ENCODE measurements at regions not wholly inside any gene's neighbourhood (a gene's known extent, or its start where the extent isn't known, plus 50 kb on each side); places are given as distances from the start of the nearest gene placed in this dataset.

GRCh38 chr6:14726816-14727493 lies 518.9 kb upstream of the JARID2 start:
- H3K79me1 ChIP-seq (ENCODE audit: low read depth, low read length), result no peaks in the 10 kb centered on the region
- no peak overlapping the region for H3K4me3 ChIP-seq (ENCODE audit: low read length in 2 of 2)
- no peak overlapping the region for H3K18ac ChIP-seq (ENCODE audit: low read length)
- no peak overlapping the region for H3K23ac ChIP-seq (ENCODE audit: low read depth, low read length, poor library complexity)
- no CpG with 5 or more reads among the region's 7 CpGs for WGBS, 2 donors (ENCODE audit: extremely low coverage in 2 of 2, insufficient read length in 2 of 2, insufficient replicate concordance in 1 of 2)
- H2AK5ac ChIP-seq (ENCODE audit: low read depth, low read length), result no peak overlapping the region
- no peak for DNase-seq (ENCODE audit: low spot score)
- H2BK120ac ChIP-seq (ENCODE audit: low read depth, low read length), result no peak overlapping the region
- H2AFZ ChIP-seq (ENCODE audit: low read length), result no peak overlapping the region
- H3K27ac ChIP-seq (replicated peaks; ENCODE audit: low read length), result no peak overlapping the region
- H3K14ac ChIP-seq (ENCODE audit: low read length), result no peak overlapping the region
- H2BK15ac ChIP-seq (ENCODE audit: low read length), result no peak overlapping the region
- no peak overlapping the region for H4K8ac ChIP-seq (ENCODE audit: low read depth, low read length)
- no peak overlapping the region for H3K4me2 ChIP-seq (ENCODE audit: insufficient read depth, low read length, poor library complexity, severe bottlenecking)
- H3K36me3 ChIP-seq (replicated peaks in 1 of 2; ENCODE audit: control insufficient read depth in 2 of 2, insufficient read depth in 2 of 2, low read length in 2 of 2), result no peaks in the 10 kb centered on the region
- no peak overlapping the region for H4K91ac ChIP-seq (ENCODE audit: low read depth, low read length, poor library complexity)
- peaks cover 0 to 59% (median 0%) of the 10 kb centered on the region in 3 experiments for H3K27me3 ChIP-seq (ENCODE audit: control insufficient read depth in 3 of 3, insufficient read depth in 3 of 3, low read depth in 1 of 3, low read length in 3 of 3)
- H2BK12ac ChIP-seq (ENCODE audit: low read length), result no peak overlapping the region
- H3K9ac ChIP-seq (ENCODE audit: low read depth, low read length, poor library complexity), result no peak overlapping the region
- H3K9me3 ChIP-seq (replicated peaks in 1 of 2; ENCODE audit: control insufficient read depth in 2 of 2, insufficient read depth in 1 of 2, low read depth in 1 of 2, low read length in 2 of 2), result peaks cover 2 to 11% of the 10 kb centered on the region in 2 donors
- H2BK5ac ChIP-seq (ENCODE audit: low read length), result no peak overlapping the region
- H3K4me1 ChIP-seq (ENCODE audit: control insufficient read depth in 2 of 2, insufficient read depth in 1 of 2, low read depth in 1 of 2, low read length in 2 of 2), result peaks cover 6 to 14% of the 10 kb centered on the region in 2 donors
- no peak overlapping the region for H3K4ac ChIP-seq (ENCODE audit: low read length)

DNA sequence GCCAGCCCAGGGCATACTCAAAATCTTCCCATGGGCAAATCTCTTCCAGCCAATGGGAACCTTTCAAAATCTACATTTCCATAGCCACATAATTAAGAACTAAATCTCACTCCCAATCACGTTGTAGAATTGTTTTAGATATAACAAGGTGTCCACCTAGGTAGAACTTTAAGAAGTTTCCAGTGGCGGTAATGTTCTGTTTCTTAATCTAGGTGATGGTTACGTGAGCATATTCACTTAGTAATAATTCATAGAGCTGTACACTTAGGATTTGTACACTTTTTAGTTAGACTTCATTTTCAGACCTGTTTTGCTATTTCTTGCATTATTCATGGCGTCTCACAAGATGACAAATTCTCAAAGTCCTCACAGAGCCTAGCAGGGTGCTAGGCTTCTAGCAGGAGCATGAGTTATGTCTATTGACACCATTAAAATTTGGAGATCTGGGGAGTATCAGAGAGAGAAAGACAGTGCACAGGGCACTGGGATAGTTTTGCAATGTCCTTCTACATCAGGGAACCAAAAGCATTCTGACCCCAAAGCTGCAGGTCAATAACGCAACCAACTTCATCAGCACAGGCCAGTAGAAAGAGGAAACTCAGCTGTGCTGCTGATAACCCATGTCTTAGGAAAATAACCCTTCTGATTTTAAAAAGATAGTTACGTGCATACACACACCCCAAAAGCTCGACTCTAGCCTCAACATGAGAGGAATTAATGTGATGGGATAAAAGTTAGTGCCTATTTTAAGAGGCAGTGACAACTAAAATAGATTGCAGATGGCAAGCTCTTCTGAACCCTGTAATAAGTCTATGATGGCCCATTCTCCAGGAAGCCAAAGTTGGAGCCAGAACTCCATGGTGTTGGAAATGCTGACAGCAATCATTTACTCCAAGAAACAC lies 518.1 kb upstream of the JARID2 start:
- Histone ChIP-seq H2BK5ac (ENCODE audit: low read length) (no peak overlapping the region), H3K4me1 (ENCODE audit: control insufficient read depth in 2 of 2, insufficient read depth in 1 of 2, low read depth in 1 of 2, low read length in 2 of 2) (peaks cover 8 to 14% of the 10 kb centered on the region in 2 donors), H3K23ac (ENCODE audit: low read depth, low read length, poor library complexity) (no peak overlapping the region), H3K4me3 (ENCODE audit: low read length in 2 of 2) (no peak overlapping the region), H2BK15ac (ENCODE audit: low read length) (no peak overlapping the region), H2AK5ac (ENCODE audit: low read depth, low read length) (no peak overlapping the region), H2BK120ac (ENCODE audit: low read depth, low read length) (no peak overlapping the region), H3K4me2 (ENCODE audit: insufficient read depth, low read length, poor library complexity, severe bottlenecking) (no peak overlapping the region), H4K8ac (ENCODE audit: low read depth, low read length) (no peak overlapping the region), H3K4ac (ENCODE audit: low read length) (no peak overlapping the region), H3K14ac (ENCODE audit: low read length) (no peak overlapping the region), H3K9ac (ENCODE audit: low read depth, low read length, poor library complexity) (no peak overlapping the region), H4K91ac (ENCODE audit: low read depth, low read length, poor library complexity) (no peak overlapping the region), H3K27ac (replicated peaks; ENCODE audit: low read length) (no peak overlapping the region), H2AFZ (ENCODE audit: low read length) (no peak overlapping the region), H3K36me3 (replicated peaks in 1 of 2; ENCODE audit: control insufficient read depth in 2 of 2, insufficient read depth in 2 of 2, low read length in 2 of 2) (no peaks in the 10 kb centered on the region), H3K79me1 (ENCODE audit: low read depth, low read length) (no peaks in the 10 kb centered on the region), H3K9me3 (replicated peaks in 1 of 2; ENCODE audit: control insufficient read depth in 2 of 2, insufficient read depth in 1 of 2, low read depth in 1 of 2, low read length in 2 of 2) (peaks cover under 1 to 11% of the 10 kb centered on the region in 2 donors), H2BK12ac (ENCODE audit: low read length) (no peak overlapping the region), H3K27me3 (ENCODE audit: control insufficient read depth in 3 of 3, insufficient read depth in 3 of 3, low read depth in 1 of 3, low read length in 3 of 3) (peaks cover 0 to 58% (median 0%) of the 10 kb centered on the region in 3 experiments), H3K18ac (ENCODE audit: low read length) (no peak overlapping the region)
- DNase-seq (ENCODE audit: low spot score), result no peak
- WGBS, 2 donors (ENCODE audit: extremely low coverage in 2 of 2, insufficient read length in 2 of 2, insufficient replicate concordance in 1 of 2), result no CpG with 5 or more reads among the region's 7 CpGs

GRCh38 chr6:14728396-14729024 lies 517.4 kb upstream of the JARID2 start:
- WGBS, 2 donors (ENCODE audit: extremely low coverage in 2 of 2, insufficient read length in 2 of 2, insufficient replicate concordance in 1 of 2), result no CpG with 5 or more reads among the region's 10 CpGs
- Histone ChIP-seq H2AK5ac (ENCODE audit: low read depth, low read length) (no peak overlapping the region), H2AFZ (ENCODE audit: low read length) (no peak overlapping the region), H2BK120ac (ENCODE audit: low read depth, low read length) (no peak overlapping the region), H3K79me1 (ENCODE audit: low read depth, low read length) (no peaks in the 10 kb centered on the region), H3K18ac (ENCODE audit: low read length) (no peak overlapping the region), H2BK15ac (ENCODE audit: low read length) (no peak overlapping the region), H3K4me1 (ENCODE audit: control insufficient read depth in 2 of 2, insufficient read depth in 1 of 2, low read depth in 1 of 2, low read length in 2 of 2) (peaks cover 8 to 14% of the 10 kb centered on the region in 2 donors), H3K9ac (ENCODE audit: low read depth, low read length, poor library complexity) (no peak overlapping the region), H3K23ac (ENCODE audit: low read depth, low read length, poor library complexity) (no peak overlapping the region), H2BK5ac (ENCODE audit: low read length) (no peak overlapping the region), H3K27me3 (ENCODE audit: control insufficient read depth in 3 of 3, insufficient read depth in 3 of 3, low read depth in 1 of 3, low read length in 3 of 3) (peaks cover 0 to 54% (median 1%) of the 10 kb centered on the region in 3 experiments), H3K4me3 (ENCODE audit: low read length in 2 of 2) (no peak overlapping the region), H2BK12ac (ENCODE audit: low read length) (no peak overlapping the region), H4K91ac (ENCODE audit: low read depth, low read length, poor library complexity) (no peak overlapping the region), H3K27ac (replicated peaks; ENCODE audit: low read length) (no peak overlapping the region), H3K9me3 (replicated peaks in 1 of 2; ENCODE audit: control insufficient read depth in 2 of 2, insufficient read depth in 1 of 2, low read depth in 1 of 2, low read length in 2 of 2) (peaks cover 0 to 13% of the 10 kb centered on the region in 2 donors), H3K14ac (ENCODE audit: low read length) (no peak overlapping the region), H3K4me2 (ENCODE audit: insufficient read depth, low read length, poor library complexity, severe bottlenecking) (no peak overlapping the region), H3K4ac (ENCODE audit: low read length) (no peak overlapping the region), H4K8ac (ENCODE audit: low read depth, low read length) (no peak overlapping the region), H3K36me3 (replicated peaks in 1 of 2; ENCODE audit: control insufficient read depth in 2 of 2, insufficient read depth in 2 of 2, low read length in 2 of 2) (no peaks in the 10 kb centered on the region)
- DNase-seq (ENCODE audit: low spot score), result no peak
